Epithelial cell of prostate (primary cell): ENCODE measurements at regions not wholly inside any gene's neighbourhood (a gene's known extent, or its start where the extent isn't known, plus 50 kb on each side); places are given as distances from the start of the nearest gene placed in this dataset.

ENCODE experiments used
- DNase-seq: peaks from one replicate; pipeline ENCODE4 v3.0.0-alpha.2; 2011; ENCODE audit warnings: low read depth, low spot score
- H3K27ac ChIP-seq: fragments of 450-650 bp; 2 replicates; pipeline ENCODE4 v1.5.1; 2017; ENCODE audit warnings: mild to moderate bottlenecking

DNA sequence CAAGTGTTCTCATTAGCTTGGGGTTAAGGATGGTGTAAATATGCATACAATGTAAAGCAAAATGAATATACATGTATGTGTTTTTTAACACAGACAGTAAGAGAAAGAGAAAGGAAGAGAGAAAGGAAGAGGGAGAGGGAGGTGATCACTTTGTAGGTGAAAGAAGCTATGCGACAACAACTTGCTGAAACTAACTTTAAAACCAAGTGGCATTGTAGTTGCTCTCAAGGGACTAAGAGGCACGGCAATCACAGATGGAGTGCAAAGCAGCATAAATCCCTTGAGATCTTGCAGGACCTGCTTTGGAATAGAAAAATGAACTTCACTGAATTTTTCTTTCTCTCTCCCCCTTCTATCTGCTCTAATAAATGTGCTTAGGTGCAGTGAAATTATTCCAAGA is 1665.0 kb upstream of the TENM3 start:
- no peak for DNase-seq

DNA sequence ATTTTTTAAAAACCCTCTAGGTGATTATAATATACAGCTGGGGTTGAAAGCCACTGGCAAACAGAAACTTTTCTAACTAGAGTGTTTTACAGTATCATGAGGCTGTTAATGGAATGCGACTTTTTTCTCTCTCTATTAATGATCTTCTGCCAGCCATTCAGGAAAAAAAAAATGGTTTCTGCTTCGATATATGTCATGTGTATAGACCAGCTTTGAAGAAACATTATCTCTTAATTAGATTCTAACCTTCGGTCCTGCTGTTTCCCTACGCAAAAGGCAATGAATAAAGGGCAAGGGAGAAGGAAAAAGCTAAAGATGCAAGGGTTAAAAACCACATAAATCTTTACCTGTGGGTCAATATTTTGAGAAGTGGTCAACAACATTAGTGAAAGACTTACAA is 1662.1 kb upstream of the TENM3 start:
- no peak for DNase-seq

More for the DNA sequence above, 1665.0 kb upstream of the TENM3 start:
- no peak overlapping the region for H3K27ac ChIP-seq

DNA sequence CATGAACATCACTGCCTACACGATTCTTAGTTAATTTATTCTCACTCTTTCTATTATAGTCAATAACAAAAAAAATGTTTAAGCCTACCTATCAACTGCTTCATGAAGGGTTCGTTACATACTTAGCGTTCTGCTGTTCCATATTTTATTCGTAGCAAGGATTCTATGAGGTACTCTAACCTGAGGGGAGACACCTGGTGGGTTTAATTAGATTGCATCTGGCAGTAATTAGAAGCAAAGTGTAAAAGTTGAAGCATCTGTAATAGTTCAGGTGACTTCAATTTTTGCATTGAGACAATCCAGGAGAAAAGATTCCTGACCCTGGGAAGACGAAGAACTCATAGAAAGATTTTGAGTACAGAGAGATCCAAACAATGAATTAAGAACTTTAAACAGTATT is 1655.8 kb upstream of the TENM3 start:
- DNase-seq, result no peak
- no peak overlapping the region for H3K27ac ChIP-seq

More for the DNA sequence above, 1662.1 kb upstream of the TENM3 start:
- no peak overlapping the region for H3K27ac ChIP-seq

DNA sequence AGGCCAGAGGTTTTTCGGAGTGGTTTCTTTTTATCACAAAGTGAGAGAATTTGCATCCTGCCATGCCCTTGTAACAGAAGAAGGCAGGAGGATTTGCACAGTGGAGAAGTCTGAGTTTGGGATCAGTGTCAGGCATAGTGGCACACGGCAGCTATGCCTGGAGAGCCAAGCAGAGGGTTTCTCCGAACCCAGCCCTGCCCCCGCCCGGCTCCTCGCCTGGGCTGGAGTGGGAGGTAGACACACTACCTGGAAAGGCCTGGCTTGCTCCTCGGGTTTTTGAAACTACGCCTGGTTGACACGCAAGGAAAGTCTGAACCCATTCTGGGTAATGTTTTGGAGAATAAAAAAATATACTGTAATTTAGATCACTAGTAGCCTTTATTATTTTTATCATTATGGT is 1653.6 kb upstream of the TENM3 start:
- no peak for DNase-seq
- no peak overlapping the region for H3K27ac ChIP-seq

DNA sequence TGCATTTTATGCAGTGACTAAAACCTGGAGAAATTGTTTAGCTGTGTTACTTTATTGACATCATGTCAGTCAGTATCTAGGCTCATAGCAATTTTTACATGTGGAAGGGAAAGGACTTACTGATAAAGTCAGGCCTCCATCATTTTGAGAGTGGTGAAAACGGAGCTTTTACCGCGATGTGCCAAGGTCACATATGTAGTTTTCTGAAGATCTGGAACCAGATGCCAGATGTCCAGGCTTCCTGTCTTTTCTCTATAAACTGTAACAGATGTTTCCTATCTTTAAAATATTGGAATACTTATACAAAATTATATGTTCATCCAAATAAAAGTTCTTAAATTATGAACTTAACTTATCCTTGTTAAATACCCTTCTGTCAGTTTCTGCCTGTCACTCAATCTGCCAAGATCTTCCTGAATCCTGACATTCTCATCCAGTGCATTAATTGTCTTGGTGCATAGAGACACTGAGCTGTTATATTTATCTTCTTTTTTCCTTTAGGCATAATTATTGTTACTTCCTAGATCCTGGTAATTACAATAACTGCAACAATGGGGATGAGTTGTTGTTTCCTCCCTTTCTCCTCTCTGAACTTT is 1646.2 kb upstream of the TENM3 start:
- H3K27ac ChIP-seq, result no peak overlapping the region
- DNase-seq, result no peak

DNA sequence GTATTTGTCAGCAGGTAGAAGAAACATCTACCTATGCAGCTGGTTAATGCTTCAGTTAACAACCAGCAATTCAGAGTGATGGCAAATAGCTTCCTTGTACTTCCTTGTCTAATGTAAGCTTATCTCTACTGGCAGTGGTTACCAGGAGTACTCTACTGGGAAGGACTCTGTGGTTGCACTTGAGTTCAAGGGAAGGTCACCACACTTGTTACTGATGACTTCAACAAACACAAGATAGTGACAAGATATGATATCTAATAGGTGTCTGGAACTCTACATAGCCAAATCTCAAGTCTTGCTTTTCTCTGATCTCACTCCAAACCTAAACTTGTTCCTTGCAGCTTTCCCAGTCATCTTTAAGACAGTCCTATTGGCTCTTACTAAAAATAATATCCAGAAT is 1644.9 kb upstream of the TENM3 start:
- no peak for DNase-seq
- H3K27ac ChIP-seq, result no peak overlapping the region

DNA sequence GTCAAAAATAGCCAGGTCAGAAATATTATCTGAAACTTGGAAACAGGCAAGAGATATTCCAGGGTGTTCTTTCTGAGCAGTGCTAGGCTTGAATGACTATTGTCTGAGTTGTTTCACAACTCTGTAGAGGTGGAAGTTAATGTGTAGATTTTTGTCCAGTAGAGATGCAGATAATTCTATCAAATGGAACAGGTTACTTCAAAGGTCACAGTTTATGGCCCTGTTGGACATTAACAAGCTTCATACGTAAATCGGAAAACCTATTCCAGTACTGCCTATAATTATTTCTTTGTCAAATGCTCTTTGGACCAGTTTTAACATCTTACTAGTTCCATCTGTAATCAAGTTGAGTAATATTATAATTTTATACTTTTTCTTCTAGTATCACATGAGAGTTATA is 1639.4 kb upstream of the TENM3 start:
- H3K27ac ChIP-seq, result no peak overlapping the region
- no peak for DNase-seq

DNA sequence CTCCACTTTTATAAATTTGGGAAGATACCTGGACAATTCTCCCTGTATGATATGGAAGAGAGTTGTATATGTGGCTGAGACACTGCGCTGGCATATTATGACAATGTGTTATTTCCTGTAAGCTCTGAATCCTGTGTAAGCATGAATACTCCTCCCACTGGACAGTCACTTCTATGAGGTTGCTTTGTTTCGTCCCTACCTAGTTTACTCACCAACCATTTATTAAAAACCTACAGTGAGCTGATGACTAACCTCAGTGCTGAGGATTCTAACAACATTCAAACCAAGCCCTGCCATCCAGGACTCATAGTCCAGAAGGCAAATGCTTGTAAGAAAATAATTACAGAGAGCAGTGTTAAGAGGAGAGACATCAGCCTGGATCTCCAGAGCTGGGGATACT is 1632.9 kb upstream of the TENM3 start:
- DNase-seq, result peak; percentile 20
- H3K27ac ChIP-seq, result no peak overlapping the region

DNA sequence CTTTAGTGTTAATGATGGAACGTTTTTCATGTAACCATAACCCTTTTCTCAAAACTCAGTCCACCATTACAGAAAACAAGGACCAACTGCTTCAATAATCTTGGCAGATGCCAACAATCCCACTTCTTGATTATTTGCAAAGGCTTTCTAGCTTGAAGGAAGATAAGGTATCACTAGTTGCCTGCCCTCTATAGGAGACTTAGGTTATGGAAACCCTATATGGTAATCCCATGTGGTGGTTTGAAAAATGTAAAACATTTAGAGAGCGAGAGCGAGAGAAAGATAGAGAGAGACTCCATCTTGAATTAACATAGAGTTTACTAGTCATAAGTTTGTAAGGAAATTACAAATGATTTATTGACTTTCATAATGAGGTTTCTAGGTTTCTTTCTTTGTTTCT is 1627.5 kb upstream of the TENM3 start:
- no peak for DNase-seq
- no peak overlapping the region for H3K27ac ChIP-seq

DNA sequence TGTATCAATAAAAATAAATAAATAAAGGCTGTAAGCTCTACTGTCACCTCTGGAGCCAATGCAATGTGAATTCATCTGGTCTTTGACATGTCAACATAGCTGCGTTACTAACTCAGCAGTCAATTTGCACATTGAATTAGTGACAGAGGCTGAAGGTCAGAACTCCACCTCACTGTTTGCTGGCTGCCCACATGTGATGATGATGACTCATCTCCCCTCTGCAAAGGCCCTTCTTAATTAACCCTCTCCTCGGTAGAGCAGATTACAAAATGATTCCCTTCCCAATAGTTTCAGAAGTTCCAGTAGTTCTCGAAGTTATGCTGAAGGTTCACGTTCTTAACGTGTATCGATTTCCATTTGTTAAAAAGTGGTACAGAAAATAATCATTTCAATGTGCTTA is 1626.0 kb upstream of the TENM3 start:
- no peak for DNase-seq
- H3K27ac ChIP-seq, result no peak overlapping the region

DNA sequence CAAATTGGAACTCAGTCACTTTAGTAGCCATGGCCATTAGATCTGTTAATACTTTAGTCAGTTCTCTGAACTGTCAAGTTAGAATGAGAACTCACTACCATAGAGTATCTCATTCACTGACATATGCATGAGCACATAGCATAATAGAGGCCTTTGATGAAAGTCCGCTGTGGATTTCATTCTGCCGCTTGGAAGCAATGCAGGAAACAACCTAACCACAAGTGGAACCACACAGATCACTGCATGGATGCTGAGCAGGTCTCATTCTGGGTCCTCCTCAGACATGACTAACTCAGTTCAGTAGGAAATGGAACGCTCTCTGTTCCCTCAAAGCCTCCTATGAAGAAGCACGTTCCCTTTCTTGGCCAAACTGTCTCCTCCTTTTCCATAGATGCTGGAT is 1624.8 kb upstream of the TENM3 start:
- DNase-seq, result no peak
- H3K27ac ChIP-seq, result no peak overlapping the region

DNA sequence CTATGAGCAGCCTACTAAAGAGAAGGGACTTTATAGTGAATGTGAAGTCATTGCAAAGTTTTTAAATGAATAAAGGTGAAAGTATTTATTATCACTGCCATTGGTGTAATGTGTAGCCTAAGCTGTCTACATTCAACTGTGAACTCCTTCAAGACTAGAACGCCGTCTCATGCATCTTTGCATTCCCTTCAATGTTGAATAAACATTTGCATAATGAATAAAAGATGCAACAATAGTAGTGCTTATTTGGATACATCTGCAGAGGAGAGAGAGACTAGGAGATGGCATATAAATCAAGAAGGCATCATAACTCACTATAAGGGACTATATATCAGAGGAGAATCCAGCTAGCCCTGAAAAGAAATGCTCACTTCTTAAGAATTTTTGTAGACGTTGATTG is 1623.8 kb upstream of the TENM3 start:
- DNase-seq, result no peak
- H3K27ac ChIP-seq, result no peak overlapping the region

DNA sequence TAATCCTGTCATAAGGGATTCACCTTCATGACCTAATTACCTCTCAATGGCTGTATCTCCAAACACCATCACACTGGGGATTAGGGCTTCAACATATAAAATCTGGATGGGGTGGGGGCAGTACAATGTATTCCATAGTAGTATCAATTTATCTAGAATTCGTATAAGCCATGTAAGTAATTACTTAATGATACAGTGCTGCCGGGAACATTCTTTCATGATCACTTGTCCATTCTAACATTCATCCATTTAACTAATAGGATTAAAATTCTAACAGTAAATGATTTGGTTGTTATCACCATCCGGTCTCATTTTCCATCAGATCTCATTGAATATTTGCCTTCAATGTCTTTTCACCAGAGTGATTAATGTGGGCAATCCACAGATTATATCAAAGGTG is 1620.9 kb upstream of the TENM3 start:
- DNase-seq, result no peak
- H3K27ac ChIP-seq, result no peak overlapping the region

DNA sequence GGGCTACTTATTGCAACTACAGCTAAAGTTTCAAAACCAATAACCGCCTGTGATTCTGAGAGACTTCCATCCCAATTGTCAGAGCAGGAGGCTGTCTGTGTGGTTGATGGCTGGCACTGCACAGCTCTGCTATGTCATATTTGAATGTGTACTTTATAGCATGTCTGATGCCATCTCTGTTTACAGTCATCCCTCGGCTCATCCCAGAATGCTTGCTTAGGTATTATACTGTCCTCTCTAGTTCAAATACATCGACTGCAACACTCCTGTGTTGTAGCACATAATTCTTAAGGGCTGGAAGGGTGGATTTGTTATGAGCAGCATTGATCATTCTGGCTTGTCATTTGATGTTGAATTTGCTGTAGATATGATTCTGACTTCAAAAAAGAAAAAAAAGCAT is 1617.5 kb upstream of the TENM3 start:
- no peak for DNase-seq
- H3K27ac ChIP-seq, result no peak overlapping the region

DNA sequence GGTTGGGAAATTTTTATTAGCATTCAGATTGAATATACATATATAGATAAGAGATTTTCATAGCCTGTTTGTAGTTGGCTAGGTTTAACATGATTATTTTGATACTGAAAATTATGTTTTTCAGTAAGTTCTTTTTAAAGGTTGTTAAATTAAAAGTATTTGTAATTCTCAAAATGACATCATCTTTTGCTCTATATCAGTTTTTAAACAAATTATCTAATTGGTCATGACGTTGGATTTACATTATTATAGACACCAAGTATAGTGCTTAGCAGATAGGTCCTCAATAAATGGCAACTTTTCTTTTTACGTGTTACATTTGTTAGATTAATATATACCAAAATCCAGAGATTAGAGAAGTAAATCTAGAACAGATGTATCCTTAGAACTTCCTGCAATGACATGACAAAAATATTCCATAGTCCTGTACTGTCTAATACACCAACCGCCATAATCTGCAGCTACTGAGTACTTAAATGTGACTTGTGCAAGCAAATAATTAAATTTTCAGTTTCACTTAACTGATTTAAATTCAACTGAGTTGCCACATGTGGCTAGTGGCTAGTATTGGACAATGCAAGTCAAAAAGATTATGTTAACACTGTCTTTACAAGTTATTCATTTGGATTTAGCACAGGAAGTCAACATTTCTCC is 1613.1 kb upstream of the TENM3 start:
- no peak overlapping the region for H3K27ac ChIP-seq
- no peak for DNase-seq

DNA sequence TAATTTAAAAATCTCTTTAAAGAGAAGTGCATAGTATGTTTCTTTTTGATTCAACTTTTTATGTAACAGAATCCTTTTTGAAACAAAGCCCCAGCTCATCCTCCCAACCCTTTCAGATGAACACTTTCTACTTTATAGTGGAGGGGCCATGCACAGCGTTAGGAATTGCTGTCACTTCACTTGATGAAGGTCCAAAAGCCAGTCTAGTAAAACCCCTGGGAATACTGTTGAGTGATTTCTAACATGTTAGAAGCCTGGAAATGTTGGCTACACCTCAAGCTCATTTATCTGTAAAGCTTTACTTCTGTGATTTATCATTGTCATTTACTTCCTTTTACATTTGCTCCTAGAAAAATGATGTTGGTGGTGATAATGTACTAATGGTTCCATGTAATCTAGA is 1608.9 kb upstream of the TENM3 start:
- no peak for DNase-seq
- no peak overlapping the region for H3K27ac ChIP-seq

DNA sequence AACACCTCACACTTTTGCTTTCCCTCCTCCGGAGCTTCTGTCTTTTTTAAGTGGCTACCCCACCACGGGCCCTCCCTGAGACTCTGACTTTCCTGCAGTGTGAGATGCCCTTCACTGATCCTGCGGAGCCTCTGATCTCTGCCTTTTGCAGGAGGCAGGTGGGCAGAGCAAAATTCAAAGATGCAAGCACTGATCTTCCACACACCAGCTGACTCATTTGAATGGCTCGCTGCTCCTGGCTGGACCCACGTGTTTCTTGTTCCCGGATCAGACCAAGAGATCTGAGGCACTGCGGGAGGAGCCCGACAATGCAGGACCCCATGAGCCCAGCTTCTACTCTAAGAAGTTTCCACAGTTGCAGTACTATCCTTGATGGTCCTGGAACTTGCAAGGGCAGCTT is 1607.9 kb upstream of the TENM3 start:
- DNase-seq, result no peak
- H3K27ac ChIP-seq, result no peak overlapping the region

DNA sequence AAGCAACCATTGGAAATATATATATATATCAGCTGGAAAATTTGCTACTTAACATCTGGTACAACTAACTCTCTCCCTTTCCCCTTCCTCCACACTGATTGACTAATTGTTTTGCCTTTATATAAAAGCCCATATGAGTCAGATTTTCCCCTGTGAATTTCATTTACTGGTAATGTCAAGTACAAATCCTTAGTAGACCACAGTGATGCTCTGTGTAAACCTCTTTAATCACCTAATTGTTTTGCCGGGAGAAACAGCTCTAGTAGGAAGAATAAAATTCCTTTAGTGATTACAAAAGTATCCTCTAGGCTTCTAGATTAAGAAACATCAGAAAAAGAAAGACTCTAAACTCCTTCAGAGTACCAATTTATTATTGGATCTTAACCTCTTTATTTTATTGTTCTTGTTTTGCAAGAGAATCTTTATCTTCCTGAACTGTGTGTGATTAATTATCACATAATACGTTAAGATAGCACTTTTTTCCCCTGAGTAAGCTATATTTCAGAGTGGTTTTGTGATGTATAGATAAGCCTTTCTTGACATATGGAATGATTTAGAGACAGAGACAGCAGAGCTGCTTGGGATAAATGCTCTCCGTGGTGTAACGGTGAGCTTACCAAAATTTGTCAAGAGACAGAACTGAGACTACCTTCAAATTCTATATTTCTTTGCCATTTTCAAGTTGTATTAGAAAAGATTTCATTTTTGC is 1606.4 kb upstream of the TENM3 start:
- DNase-seq, result no peak
- no peak overlapping the region for H3K27ac ChIP-seq

DNA sequence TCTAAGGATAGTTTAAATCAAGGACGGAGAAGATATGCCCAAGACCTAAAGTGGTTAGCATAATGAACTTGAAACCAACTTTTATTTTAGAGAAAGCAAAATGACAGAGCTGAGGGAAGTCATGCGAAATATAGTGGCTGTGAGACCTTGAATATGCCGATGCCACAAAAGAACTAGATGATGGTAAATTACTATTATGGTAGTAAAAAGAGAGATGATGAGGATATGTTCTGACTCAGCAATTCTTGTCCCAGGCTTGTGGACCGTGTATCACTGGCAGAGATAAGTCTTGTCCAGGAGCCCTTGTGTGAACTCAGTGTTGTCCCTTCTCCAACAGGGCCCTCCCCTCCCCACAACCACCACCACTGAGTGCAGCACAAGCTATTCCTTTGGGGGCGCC is 1605.6 kb upstream of the TENM3 start:
- no peak for DNase-seq
- H3K27ac ChIP-seq, result no peak overlapping the region

DNA sequence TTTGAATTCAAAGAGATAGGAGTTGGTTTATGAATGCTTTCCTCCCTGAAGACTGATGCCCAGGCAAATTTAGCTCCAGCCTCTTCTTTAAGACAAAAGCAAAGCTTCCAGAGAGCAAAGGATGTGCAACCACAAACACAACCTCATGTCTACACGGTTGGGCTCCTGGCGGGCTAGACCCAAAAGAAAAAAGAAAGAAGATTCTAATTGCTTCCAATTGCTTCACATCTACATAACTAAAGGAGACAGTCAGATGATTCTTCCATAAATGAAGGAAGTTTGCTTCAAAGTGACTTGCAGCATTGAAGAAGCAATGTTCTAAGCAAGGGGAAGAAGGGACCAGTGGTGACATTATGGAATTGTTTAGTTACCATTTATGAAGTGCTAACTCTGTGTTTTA is 1603.0 kb upstream of the TENM3 start:
- H3K27ac ChIP-seq, result no peak overlapping the region

DNA sequence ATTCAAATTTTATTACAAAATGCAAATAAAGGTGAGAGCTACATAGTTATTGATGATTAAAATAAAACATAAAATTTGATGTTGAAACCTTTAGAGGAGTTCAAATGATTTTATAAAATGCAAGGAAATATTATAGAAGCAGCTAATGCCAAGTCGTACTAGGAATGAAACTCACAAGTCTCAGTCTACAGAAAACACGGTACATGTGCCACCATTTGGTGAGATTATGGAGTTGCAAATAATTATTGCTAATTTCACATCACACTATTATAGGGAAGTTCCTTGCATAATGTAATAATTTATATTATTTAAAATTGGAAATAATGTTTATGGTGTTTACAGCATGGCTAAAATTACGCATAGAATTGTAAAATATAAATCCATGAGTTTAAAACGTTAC is 1601.7 kb upstream of the TENM3 start:
- DNase-seq, result no peak
- H3K27ac ChIP-seq, result no peak overlapping the region

More for the DNA sequence above, 1603.0 kb upstream of the TENM3 start:
- no peak for DNase-seq

DNA sequence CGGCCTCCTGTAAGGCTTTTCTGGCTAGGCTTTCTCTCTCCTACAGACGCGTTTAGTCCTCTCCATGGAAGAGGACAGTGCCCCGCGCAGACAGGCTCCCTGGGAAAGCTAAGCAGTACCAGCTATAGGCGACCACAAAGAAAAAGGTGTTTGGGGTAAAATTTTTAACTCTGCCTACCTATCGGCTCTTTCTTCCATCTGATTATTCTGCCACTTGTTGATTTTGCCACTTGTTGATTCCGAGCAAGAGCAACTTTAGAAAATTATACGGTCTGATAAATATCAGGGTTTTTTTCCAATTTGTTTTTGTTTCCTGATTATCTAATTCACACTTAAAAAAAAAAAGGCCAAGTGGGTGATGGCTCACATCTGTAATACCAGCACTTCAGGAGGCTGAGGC is 1600.5 kb upstream of the TENM3 start:
- H3K27ac ChIP-seq, result no peak overlapping the region
- DNase-seq, result no peak
